Stromal cell of bone marrow (primary cell): ENCODE measurements at regions not wholly inside any gene's neighbourhood (a gene's known extent, or its start where the extent isn't known, plus 50 kb on each side); places are given as distances from the start of the nearest gene placed in this dataset.

ENCODE experiments used
- DNase-seq: peaks from one replicate; pipeline ENCODE4 v3.0.0-alpha.2; 2012; ENCODE audit warnings: low read depth

DNA sequence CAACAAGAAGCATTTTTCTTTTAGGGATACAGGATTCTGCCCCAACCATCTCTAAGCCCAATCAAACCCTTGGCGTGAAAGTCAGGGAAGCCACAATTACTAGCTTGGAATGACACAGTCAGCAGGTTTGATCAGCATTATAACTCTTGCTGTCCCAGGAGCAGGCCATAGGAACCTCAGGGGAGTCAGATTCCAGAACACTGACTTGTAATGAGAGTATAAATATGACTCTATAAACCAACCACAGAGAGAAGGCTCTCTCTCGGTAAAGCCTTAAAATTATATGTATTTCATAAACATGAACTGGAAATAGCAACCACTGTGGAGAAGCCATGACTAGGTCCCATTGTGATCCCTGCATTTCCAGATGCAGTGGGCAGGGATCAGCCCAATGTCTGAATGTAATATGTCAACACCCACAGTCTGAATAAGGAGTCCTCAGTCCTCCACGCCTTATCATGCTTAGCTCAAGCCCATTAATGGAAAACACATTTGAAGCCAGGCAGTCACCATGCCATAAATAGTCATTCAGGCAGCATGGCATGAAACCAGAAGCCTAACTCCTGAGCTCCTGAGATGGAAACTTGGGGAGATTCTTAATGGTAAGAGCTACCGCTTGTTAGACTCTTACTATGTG lies 99.1 kb upstream of the MTNR1B start:
- DNase-seq = peak; percentile 72

DNA sequence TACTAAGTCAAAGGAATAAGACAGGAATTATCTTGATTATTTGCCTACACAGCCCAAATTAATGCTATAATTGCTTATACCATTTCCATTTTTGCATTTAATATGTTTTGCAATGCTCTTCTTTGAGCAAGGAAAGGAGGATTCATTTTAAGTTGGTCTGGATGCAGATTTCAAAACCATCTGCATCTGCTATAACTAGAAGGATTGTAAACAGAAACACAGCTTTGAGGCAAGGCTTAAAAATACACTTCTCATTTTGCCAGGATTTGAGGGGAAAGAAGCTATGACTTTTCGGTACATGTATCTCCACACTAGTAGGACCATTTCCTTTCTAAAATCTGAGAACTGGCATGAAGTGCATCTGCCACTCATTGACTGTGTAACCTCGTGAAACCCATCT lies 95.9 kb upstream of the MTNR1B start:
- DNase-seq = no peak

DNA sequence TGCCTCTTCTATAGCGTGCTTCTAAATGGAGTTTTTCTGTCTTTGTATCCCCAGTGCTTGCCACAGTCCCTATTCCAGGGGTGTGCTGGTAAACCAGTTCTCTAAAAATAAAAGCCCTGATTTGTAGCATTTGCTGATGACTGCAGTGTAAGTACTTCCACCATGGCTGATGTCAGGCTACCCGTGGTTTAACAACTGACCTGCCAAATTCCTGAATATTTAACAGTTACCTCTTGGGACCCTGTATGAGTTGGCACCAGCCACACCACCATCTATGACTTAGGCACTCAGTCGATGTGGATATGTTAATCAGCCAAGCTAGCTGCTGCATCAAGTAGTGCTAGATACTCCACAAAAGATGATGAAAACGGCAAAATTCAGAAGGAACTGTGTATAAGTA lies 94.0 kb upstream of the MTNR1B start:
- DNase-seq = no peak

DNA sequence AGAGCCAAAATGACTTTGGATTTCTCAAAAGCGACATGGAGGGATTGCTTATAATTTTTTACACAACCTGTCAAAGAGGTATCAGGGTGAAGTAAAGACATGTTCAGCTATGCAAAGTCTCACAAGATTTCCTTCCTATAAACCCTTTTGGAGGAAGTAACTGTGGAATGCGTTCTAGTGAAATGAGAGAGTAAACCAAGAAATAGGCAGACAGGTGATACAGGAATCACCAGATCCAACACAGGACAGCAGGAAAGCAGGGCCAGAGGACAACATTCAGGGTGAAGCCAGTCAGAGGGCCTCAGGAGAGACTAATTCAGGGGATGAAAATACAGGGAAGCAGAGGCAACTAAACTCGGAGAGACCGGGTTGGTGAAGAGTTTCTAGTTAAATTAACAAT lies 90.4 kb upstream of the MTNR1B start:
- no peak for DNase-seq

DNA sequence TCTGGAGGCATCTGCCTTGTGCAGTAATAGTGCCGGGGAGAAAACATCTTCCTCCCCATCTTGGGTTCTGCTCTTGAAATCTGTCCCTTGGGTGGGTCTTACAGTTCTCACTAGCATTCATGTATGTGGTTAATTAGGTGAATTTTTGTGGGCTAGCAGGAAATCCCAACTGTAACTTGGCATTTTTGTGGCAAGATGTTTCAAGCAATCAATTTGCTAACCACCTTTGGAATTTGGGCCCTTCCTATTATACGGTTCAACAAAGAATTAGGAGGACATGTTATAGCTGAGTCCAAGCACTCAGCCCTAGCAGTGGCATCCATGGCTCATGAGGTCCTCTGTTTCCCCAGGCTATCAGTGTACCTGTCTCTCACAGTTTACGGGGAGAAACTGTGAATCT lies 89.1 kb upstream of the MTNR1B start:
- no peak for DNase-seq

- no peak for DNase-seq
These were observed 87.5 kb upstream of the MTNR1B start for GRCh38 chr11:92881940-92882450.

GRCh38 chr11:92882828-92883611 lies 86.4 kb upstream of the MTNR1B start:
- no peak for DNase-seq

GRCh38 chr11:92885600-92885999 lies 83.9 kb upstream of the MTNR1B start:
- no peak for DNase-seq

GRCh38 chr11:92886243-92886905 lies 83.1 kb upstream of the MTNR1B start:
- no peak for DNase-seq

GRCh38 chr11:92888696-92889095 lies 80.8 kb upstream of the MTNR1B start:
- DNase-seq = no peak

DNA sequence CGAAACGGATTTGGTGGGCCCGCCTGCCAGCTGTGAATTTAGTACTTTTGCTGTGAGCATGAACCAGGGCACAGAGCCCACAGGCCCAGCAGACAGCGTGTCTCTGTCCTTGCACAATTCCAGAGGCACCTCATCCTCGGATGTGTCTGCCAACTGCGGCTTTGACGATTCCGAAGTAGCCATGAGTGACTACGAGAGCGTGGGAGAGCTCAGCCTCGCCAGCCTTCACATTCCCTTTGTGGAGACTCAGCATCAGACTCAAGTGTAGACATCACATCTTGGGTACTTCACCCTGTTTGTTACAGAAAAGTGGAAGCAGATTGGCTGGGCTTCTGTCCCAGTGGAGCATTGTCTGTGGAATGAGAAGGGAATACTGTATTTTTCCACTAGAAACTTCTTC lies 78.6 kb upstream of the MTNR1B start:
- no peak for DNase-seq

DNA sequence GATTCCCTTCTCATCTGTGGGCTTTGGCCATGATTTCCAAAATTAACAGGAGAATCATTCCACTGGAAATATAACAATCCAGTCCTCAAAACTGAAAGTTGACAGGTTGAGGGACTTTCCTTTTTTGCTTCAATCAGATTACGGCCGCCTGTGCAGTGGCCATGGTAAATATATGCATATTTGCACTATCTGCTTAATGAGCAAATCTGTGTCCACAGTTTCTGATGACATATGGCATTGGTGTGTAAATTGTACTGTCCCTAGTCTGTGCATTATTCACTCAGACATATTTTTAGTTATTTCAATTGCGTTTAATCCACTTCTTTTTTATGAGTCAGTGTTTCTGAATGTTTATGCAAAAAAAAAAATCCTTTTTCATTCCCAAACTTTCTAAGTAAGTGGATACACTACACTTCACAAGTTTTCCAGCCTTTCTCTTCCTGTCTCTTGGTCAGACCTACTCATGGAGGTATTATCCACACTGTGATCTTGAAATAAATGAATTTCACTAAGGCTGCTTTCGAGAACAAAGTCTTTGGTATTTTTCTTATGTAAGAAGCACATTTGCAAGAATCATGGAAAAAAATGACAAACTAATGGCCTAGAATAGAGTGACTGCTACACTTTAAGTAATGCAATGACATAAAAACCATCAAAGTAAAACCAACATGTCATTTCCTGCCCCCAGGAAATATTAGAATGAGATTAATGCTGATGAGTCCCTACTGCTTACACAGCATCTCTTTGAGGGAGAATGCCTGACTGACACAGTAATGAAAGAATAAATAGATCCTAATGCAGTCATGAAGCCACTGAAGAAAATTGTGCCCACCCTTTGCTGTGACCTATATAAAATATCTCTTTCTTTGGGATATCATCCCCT lies 76.4 kb upstream of the MTNR1B start:
- DNase-seq = no peak

GRCh38 chr11:92894197-92894596 lies 75.3 kb upstream of the MTNR1B start:
- no peak for DNase-seq

DNA sequence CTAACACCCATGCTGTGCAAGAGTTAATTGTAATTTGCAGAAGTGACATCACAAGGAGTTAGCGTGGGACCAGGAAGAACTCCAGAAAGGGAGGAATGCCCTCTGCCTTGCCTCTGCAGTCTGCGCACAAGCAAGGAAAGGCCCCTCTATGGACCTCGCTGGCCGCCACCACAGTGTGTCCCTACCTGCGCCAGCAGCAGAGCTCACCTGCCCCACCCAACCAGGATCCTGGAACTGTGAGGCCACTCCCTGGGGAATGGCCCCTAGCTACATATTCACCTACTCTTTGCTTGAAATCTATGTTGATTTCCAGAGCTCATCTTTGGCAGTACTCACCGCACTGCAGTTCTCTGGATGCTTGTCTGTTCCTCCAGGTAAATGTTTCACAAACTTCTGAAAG lies 72.0 kb upstream of the MTNR1B start:
- no peak for DNase-seq

- no peak for DNase-seq
These were observed 67.0 kb upstream of the MTNR1B start for GRCh38 chr11:92902417-92902816.

- no peak for DNase-seq
These were observed 61.8 kb upstream of the MTNR1B start for GRCh38 chr11:92907671-92908070.

DNA sequence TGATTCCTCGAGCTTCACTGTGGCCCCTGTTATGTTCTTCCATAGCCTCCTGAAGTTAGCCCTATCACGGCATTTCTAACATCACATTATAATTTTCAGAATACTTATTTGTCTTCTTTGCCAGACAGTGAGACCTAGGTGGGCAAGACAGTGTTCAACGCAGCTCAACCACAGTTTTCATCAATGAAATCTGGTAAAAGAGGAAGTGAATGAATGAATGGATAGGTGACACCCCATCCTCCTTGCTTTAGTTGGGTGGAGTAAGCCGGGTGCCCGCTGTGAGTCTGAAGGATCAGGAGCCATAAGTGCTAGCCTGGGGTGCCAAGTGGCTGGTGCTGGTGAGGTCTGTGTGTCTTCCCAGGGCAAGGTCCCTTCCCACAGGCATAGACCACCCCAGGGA lies 60.2 kb upstream of the MTNR1B start:
- no peak for DNase-seq

GRCh38 chr11:92911478-92911877 lies 58.0 kb upstream of the MTNR1B start:
- no peak for DNase-seq

DNA sequence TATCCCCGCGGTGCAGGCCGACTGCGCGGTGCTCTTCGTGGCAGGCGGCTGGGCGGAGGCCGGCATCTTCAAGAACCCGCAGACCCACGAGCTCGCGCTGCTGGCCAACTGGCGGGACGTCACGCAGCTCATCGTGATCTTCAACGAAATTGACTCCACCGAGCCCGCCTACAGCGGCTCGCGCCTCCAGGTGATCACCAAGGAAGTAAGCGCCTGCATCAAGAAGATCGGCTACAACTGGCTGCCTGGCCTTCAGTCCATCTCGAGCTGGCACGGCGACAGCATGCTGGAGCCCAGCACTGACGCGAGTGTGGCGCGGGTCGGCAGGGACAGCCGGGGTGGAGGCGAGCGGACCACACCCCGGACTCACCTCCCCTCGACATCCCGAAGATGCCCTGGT lies 53.9 kb upstream of the MTNR1B start:
- DNase-seq = no peak

DNA sequence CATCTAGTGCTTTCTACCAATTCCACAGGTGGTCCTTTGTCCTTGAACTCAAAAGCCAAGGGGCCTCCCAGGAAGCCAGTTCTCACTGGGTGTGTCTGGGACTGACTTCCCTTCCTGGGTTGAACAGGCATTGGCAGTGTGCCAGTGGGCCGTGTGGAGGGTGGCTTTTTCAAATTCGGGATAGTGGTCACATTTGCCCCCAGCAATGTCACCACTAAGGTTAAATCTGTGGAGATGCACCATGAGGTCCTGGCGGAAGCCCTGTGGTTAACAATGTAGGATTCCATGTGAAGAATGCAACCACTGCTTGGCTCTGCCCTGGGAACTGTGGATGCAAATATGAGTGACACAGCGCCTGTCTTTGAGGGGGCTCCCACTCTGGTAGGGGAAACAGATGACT lies 53.2 kb upstream of the MTNR1B start:
- no peak for DNase-seq

DNA sequence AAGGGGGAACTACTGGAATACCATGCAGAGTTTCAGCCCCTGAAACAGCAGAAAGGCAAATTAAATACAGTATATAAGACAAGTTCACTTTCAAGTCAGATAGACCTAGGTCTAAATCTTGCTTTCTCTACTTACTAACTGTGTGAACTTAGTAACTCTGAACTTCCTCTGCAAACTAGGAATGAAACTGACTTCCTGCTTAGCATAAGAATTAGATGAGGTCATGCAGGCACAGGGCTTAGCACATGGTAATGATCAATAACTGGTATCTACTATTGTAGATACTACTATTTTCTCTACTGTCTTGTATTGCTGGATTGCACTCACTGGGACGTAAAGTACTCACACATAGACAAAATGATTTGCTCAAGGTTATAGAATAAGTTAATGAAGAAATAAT lies 51.5 kb upstream of the MTNR1B start:
- no peak for DNase-seq

DNA sequence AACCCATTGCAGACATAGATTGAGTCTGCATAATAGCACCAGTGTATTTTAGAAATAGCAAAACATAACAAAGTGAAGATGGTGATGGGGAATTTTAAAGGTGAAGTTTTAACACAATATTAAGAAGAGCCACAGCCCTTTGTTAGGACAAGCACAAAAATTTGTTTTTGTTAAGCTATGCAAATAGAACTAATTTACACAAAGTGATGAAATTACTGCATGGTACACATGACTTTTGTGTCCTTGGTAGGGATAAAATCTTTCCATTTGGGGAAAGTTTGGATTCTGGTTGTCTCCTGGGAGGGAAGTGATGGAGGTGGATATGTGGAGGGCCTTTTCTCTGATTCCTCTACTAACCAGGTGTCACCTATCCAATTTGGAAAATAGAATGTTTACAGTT lies 50.4 kb upstream of the MTNR1B start:
- DNase-seq = no peak
